Omental fat pad (tissue), 3 donors: ENCODE measurements at regions not wholly inside any gene's neighbourhood (a gene's known extent, or its start where the extent isn't known, plus 50 kb on each side); places are given as distances from the start of the nearest gene placed in this dataset.

Source experiments
- ATAC-seq: fragments of 150-250 bp; one replicate; pipeline ENCODE4 v1.9.1; 2016; ENCODE audit warnings: mild to moderate bottlenecking, moderate library complexity; ENCODE audit not compliant: low FRiP score
- DNase-seq: peaks from one replicate; pipeline ENCODE4 v3.0.0-alpha.2; 2019; ENCODE audit warnings: low spot score
- TF ChIP-seq, protein P1 (sequence below), 3 donors: fragments of 450-650 bp; IDR thresholded peaks; one replicate each; pipeline ENCODE4 v1.5.1; 2016 to 2017; ENCODE audit warnings: antibody characterized with exemption in 3 of 3, mild to moderate bottlenecking in 3 of 3, moderate library complexity in 2 of 3

DNA sequence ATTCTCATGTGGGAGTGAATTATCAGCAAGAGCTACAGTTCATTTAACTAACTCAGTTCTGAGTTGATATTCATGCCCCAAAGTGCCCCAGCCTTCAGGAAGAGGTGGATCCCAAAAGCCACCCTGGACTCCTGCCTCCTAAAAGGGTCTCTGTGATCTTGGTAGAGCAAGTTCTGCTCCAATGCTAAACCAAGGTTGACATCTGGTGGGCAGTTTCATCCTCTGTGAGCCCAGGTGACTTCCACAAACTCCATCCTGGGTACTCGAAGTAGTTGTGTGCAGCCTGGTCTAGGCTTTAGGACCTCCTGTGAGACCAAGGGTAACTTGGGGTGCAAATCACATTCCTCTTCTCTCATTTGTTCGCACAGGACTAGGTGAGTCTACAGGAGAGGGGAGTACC lies 816.8 kb downstream of the MTRR start:
- TF ChIP-seq, protein P1, sequence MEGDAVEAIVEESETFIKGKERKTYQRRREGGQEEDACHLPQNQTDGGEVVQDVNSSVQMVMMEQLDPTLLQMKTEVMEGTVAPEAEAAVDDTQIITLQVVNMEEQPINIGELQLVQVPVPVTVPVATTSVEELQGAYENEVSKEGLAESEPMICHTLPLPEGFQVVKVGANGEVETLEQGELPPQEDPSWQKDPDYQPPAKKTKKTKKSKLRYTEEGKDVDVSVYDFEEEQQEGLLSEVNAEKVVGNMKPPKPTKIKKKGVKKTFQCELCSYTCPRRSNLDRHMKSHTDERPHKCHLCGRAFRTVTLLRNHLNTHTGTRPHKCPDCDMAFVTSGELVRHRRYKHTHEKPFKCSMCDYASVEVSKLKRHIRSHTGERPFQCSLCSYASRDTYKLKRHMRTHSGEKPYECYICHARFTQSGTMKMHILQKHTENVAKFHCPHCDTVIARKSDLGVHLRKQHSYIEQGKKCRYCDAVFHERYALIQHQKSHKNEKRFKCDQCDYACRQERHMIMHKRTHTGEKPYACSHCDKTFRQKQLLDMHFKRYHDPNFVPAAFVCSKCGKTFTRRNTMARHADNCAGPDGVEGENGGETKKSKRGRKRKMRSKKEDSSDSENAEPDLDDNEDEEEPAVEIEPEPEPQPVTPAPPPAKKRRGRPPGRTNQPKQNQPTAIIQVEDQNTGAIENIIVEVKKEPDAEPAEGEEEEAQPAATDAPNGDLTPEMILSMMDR (IDR thresholded peaks at IDR 0.05): no peak
- ATAC-seq (no peak), DNase-seq (no peak)

DNA sequence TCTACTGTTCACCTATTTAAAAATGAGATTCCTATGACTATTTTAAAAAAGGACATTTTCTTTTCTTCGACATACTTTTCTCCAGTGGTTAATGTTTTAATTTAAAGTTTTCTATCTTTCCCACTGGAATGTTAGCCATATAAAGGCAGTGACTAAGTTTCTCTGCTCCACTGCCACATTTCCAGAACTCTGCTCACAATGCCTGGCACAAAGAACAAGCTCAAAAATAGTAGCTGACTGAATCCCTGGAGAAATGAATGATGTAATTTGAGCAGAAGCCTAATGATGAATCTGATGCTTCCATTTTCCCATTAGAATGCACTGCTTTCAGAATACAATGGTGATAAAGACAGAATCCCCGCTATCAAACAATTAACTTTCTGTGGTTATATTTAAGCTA lies 817.8 kb downstream of the MTRR start:
- DNase-seq (no peak), ATAC-seq (no peak)
- TF ChIP-seq, protein P1 (IDR thresholded peaks at IDR 0.05): no peak

DNA sequence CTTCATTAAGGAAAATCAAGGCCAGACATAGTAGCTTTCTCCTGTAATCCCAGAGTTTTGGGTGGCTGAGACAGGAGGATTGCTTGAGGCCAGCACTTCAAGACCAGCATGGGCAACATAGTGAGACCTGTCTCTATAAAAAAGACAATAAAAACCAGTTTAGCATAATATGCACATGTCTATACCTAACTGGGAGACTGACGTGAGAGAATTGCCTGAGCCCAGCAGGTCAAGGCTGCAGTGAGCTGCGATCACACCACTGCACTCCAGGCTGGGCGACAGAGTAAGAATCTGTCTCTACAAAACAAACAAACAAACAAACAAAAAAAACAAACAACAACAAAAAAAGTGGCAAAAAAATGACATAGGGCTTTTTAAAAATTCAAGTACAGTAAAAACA lies 820.8 kb downstream of the MTRR start:
- DNase-seq (no peak), ATAC-seq (no peak)
- TF ChIP-seq, protein P1 (IDR thresholded peaks at IDR 0.05): no peak

DNA sequence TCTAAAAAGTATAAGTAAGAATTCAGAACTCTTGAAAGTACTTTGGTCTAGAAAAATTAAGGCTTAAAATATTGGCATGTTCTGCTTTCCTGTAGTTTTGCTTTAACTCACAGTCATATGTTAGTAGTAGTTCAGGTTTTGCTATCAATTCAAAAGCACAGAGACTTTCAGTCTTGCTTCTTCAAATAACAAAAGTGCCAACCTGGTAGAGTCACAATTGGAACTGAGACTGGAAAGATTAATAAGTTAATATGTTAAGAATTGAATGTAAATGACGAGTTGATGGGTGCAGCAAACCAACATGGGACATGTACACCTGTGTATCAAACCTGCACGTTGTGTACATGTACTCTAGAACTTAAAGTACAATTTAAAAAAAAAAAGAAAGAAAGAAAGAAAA lies 822.3 kb downstream of the MTRR start:
- DNase-seq (no peak), ATAC-seq (no peak)
- TF ChIP-seq, protein P1 (IDR thresholded peaks at IDR 0.05): no peak

DNA sequence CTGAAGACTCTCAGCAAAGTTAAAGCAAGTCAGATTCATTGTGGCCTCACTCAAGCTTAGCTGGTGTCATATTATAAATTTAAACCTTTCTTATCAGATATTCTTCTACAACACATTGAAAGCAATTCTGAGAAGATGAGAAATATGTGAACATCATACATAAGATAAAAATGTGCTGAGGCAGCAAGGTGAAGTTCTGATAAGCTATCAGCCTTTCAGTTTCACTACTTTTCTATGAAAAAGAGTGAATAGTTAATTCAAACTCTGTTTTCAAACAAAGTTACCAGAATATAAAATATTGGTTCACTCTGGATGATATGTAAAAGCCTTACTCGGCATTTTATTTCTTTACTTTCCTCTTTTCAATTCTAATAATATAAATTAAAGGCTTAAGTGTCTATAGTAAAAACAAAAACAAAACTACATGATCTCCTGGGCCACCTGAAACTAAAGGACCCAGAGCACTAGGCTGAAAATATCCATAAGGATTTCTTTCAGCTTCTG lies 824.4 kb downstream of the MTRR start:
- ATAC-seq: no peak
- TF ChIP-seq, protein P1 (IDR thresholded peaks at IDR 0.05): no peak
- no peak for DNase-seq

DNA sequence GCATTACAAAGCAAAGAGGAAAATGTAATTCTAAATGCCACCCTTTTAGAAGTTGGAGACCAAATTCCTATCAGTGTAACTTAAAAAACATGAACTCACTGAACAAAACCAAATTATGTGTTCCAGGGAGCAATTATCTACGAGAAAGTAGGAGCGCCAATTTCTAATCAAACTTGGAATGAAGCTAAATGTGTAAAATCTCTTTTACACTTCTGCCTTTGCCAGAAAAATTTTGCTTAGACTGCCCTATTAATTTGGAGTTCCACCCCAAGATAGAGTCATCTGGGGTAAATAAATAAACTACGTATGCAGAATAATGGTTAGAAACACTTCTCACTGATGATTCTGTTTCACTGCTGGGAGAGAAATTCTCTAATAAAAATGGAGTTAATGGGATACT lies 825.6 kb downstream of the MTRR start:
- DNase-seq: no peak
- TF ChIP-seq, protein P1 (IDR thresholded peaks at IDR 0.05): no peak
- no peak for ATAC-seq

DNA sequence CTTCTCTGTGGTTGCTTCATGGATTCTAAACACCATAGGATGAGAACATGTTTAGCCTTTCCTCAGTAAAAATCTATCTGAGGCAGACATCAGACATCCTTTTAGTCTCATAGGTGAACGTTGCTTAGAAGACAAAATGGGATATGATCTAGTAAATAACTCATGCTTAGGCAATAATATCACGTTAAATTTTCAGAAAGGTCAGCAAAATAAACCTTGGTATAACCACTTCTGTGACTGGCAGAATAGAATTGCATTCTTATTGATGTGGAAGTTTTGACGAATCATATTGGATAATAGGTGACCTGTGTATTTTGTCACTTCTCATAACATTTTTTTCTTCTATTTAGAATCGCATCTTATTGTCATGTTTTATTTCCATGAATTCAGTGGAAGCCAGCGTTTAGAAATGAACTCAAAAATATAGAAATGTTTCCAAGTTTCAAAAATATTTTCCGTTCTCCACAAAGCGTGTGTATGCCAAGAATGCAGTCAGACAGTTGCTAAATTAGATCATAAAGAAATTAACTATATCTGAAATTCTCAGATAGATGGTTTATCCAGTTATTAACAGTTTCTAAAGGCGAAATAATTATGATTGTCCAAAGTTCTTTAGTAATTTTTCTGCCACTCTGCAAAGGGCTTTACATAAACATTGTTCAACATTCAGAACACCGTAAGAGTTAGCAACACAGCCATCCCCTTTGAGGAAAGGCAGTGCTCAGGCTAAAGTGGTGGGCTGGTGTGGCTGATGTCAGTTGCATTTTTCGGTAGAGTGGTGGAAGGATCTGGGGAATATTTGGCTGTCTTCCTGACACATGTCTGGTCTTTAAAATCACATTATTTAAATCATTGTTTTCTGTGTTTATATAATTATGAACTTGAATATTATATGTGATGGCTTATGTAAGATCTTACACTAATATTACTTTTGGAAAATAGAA lies 827.2 kb downstream of the MTRR start:
- DNase-seq: no peak
- TF ChIP-seq, protein P1 (IDR thresholded peaks at IDR 0.05): no peak

More for the DNA sequence above, 827.2 kb downstream of the MTRR start:
- no peak for ATAC-seq
